NCI-H460 (cell line): ENCODE measurements at regions not wholly inside any gene's neighbourhood (a gene's known extent, or its start where the extent isn't known, plus 50 kb on each side); places are given as distances from the start of the nearest gene placed in this dataset.

Source experiments
- DNase-seq: peaks from one replicate; pipeline ENCODE4 v3.0.0-alpha.2; 2016; ENCODE audit warnings: low read depth; ENCODE audit errors: extremely low read depth

GRCh38 chr12:100738086-100738485, 56.5 kb upstream of the ANO4 start:
- no peak for DNase-seq

- DNase-seq: peak; percentile 46
Observed at GRCh38 chr12:100741084-100741711, 53.4 kb upstream of the ANO4 start.

GRCh38 chr12:100743060-100743459, 51.5 kb upstream of the ANO4 start:
- no peak for DNase-seq
